ENCODE measurements at regions not wholly inside any gene's neighbourhood (a gene's known extent, or its start where the extent isn't known, plus 50 kb on each side); places are given as distances from the start of the nearest gene placed in this dataset.
"Not testable (repeated sequence)": the region's sequence is repeated elsewhere in the genome, so short reads cannot be mapped to it uniquely, and the experiment has no call there.

GRCh38 chr2:175679728-175680127, 322.3 kb downstream of the LNPK start:
- no peak for DNase-seq

- no peak for DNase-seq
Observed at GRCh38 chr2:175679231-175679630, 322.8 kb downstream of the LNPK start.

- no peak for DNase-seq
Observed at GRCh38 chr2:175677880-175678279, 324.2 kb downstream of the LNPK start.

GRCh38 chr2:175676813-175677212, 325.3 kb downstream of the LNPK start:
- no peak for DNase-seq

- DNase-seq, result not testable (repeated sequence)
Observed at GRCh38 chr2:175668804-175669203, 333.3 kb downstream of the LNPK start.

GRCh38 chr2:175662335-175662734, 339.7 kb downstream of the LNPK start:
- no peak for DNase-seq

GRCh38 chr2:175648577-175649063, 353.4 kb downstream of the LNPK start:
- no peak for DNase-seq

GRCh38 chr2:175647058-175647457, 355.0 kb downstream of the LNPK start:
- DNase-seq, result no peak

GRCh38 chr2:175640655-175641054, 361.4 kb downstream of the LNPK start:
- no peak for DNase-seq

- no peak for DNase-seq
Observed at GRCh38 chr2:175633227-175633626, 368.8 kb downstream of the LNPK start.

- no peak for DNase-seq
Observed at GRCh38 chr2:175631245-175631623, 370.8 kb downstream of the LNPK start.

- DNase-seq, result no peak
Observed at GRCh38 chr2:175630280-175631244, 371.5 kb downstream of the LNPK start.

GRCh38 chr2:175628243-175628642, 373.8 kb downstream of the LNPK start:
- DNase-seq, result no peak

GRCh38 chr2:175627405-175627804, 374.7 kb downstream of the LNPK start:
- DNase-seq, result no peak

GRCh38 chr2:175626796-175627195, 375.3 kb downstream of the LNPK start:
- DNase-seq, result no peak

- no peak for DNase-seq
Observed at GRCh38 chr2:175624785-175625184, 377.3 kb downstream of the LNPK start.

- no peak for DNase-seq
Observed at GRCh38 chr2:175624211-175624761, 377.8 kb downstream of the LNPK start.

- DNase-seq, result no peak
Observed at GRCh38 chr2:175621821-175622220, 380.2 kb downstream of the LNPK start.

- no peak for DNase-seq
Observed at GRCh38 chr2:175620106-175620505, 382.0 kb downstream of the LNPK start.

GRCh38 chr2:175619179-175620045, 382.7 kb downstream of the LNPK start:
- DNase-seq, result no peak

- no peak for DNase-seq
Observed at GRCh38 chr2:175612280-175612679, 389.8 kb downstream of the LNPK start.

- DNase-seq, result no peak
Observed at GRCh38 chr2:175606010-175606841, 395.8 kb downstream of the LNPK start.

Data from cerebellar nuclear complex (tissue), 1 donor.